DMS153 (cell line): ENCODE measurements at regions not wholly inside any gene's neighbourhood (a gene's known extent, or its start where the extent isn't known, plus 50 kb on each side); places are given as distances from the start of the nearest gene placed in this dataset.
A peak's percentile ranks its signal among the peaks of the same experiment; 100 is the strongest.

Experiments used
- DNase-seq: peaks from one replicate; lab custom pipeline; 2025; lab: John Stamatoyannopoulos, UW

DNA sequence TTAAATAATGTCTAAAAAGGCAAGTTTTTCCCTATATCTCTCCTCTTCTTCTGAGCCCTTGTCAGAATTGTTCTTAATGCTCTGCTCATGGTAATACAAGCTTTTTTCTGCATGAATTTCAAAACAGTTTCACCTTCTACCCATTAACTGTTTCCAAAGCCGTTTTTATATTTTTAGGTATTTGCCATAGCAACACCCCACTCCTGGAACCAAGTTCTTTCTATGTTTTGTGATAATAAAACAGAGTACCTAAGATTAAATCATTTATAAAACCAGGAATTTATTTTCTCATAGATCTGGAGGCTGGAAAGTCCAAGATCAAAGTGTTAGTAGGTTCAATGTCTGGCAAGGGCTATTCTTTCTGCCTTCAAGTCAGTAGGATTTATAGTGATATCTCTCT, 497.4 kb downstream of the ETS1 start:
- no peak for DNase-seq

DNA sequence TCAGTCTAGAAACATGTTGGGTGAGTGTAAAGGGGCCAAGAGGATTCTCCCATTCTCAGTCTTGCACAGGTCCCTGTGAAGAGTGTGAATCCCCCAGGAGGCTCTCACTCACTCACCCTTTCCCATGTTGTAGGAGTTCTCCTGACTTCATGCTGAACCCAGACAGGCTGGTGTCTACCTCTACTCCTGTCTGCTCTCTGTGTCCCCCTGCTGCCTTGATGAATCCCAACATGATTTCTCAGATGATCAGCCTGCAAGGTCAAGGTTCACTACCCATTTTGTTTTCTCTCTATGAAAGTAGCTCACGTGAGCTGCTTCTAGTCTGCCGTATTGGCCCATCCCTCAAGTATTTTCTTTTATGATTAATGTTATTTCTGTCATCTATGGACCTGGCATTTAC, 500.6 kb downstream of the ETS1 start:
- DNase-seq = no peak

- no peak for DNase-seq
Observed at GRCh38 chr11:128085276-128085675, 502.1 kb downstream of the ETS1 start.

GRCh38 chr11:128082574-128082973, 504.8 kb downstream of the ETS1 start:
- no peak for DNase-seq

- DNase-seq = no peak
Observed at GRCh38 chr11:128069665-128070064, 517.7 kb downstream of the ETS1 start.

DNA sequence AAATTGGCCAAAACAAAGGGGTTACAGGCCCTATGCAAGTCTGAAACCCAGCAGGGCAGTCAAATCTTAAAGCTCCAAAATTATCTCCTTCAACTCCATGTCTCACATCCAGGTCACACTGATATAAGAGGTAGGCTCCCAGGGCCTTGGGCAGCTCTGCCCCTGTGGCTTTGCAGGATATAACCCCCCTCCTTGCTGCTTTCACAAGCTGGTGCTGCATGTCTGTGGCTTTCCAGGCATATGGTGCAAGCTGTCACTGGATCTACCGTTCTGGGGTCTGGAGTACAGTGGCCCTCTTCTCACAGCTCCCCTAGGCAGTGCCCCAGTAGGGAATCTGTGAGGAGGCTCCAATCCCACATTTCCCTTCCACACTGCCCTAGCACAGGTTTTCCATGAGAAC, 519.6 kb downstream of the ETS1 start:
- no peak for DNase-seq

DNA sequence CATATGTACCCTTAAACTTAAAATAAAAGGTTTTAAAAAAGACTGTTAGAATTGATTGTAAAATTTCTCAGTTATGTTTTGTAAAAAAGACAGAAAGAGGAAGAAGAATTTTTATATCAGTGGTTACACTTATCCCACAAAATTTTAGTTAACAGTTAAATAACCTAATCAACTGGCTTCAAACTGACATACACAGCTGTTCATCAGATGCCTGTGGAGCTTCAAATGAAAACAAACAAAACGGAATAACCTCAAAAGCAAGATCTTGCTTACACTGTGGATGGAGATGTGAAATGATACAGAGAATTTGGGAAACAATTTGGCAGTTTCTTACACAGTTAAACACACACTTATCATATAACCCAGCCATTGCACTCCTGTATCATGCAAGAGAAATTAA, 521.0 kb downstream of the ETS1 start:
- DNase-seq = no peak

DNA sequence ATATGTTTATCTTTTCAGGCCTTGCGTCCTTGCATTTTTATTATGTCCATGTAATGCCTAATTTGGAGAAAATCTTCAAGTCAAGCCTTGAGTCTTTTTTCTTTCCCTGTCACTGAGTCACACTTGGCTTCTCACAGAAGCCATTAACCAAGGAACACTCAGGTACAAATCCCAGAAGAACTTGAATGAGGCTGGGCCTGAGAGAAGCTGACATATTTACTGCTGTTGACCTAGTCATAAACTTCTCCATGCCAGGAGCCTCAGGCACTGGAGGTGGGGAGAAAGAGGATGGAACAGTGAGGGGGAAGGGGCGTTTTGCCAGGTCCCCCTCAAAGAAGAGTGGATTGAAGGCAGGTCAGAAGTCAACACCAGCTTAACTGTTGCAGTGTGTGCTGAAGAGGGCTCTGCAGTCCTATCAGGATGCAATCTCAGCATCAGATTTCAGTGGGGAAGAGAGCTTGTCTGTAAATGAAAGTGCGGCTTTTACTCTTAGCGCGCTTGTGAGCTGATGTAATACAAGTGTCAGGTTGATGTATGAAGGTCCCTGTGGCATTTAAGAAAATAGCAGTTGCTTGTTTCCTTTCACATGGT, 526.0 kb downstream of the ETS1 start:
- DNase-seq = peak; percentile 81

DNA sequence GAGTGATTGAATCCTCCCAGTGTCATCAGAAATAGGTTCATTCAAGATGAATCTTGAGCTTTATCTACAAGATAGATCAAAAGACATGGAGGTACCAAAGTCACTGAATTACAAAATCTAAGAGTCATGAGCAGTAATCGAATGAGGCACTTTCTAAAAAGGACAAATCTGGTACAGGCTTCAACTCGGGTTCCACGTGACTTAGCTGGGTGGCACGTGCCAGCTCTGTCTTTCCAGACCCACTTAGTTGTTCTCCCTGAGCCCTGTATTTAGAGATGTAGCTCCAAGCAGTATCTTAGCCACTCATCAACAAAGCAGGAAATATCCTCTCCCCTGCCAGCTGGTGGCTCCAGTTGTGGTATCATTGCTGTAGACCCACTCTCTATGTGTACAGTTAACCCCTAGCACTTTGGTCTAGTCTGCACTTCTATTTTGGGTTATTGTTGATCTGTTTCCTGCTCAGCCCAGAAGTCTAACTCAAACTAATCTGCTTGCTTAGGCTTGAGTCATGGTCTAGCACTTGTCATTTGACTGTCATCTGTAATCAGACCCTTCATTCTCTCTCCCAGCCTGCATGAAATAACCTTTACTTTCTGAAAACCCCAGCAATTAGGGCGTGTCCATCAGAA, 528.7 kb downstream of the ETS1 start:
- DNase-seq = no peak

DNA sequence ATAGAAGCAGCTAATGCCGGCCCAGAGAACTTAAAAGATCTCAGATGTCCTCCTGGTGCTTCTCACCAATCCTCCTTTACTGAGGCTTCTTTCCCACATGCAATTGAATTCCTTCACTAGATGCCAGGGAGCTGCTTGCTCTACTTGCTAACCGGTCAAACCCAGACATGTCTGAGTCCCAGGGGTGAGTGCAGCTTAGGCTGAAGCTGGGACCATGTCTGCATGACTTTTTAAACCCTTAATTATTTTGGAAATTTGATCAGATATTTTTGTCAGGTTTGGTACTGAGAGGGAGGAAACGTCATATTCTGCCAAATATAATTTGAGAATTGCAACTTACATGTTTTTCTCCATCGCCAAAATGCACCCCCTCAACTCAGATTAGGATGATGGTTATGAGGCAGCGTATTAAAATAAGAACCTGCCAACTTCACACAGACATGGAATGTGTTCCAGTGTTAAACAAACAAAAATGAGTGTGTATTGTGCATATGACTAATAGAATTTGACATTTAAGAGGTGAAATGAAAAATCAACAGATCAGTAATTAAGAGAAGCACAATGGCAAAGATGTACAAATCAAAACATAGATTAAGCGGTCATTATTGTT, 529.5 kb downstream of the ETS1 start:
- DNase-seq = no peak

DNA sequence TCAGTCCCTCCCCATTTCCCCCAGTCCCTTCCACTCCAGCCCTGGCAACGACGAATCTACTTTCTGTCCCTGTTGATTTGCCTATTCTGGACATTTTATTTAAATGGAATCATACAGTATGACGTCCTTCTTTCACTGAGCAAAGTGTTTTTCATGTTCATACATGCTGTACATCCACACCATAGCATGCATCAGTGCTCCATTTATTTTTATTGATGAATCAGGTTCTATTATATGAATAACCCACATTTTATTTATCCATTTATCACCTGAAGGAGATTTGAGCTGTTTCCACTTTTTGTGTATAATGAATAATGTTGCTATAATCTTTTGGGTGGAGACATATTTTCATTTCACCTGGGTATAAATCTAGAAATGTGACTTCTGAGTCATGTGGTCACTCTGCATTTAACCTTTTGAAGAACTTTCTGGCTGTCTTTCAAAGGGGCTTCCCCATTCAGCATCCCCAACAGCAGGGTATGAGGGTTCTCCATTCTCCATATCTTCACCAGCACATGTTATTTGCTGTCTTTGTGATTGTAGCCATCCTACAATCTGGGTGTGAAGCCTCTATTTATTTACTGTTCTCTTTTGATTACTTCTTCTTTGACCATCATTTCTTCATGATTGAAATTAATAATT, 531.7 kb downstream of the ETS1 start:
- no peak for DNase-seq

GRCh38 chr11:128053981-128054931, 533.1 kb downstream of the ETS1 start:
- DNase-seq = no peak

- peak; percentile 88 for DNase-seq
Observed at GRCh38 chr11:128052912-128053641, 534.3 kb downstream of the ETS1 start.

GRCh38 chr11:128048121-128048520, 539.2 kb downstream of the ETS1 start:
- no peak for DNase-seq

GRCh38 chr11:128047026-128047425, 540.3 kb downstream of the ETS1 start:
- no peak for DNase-seq

DNA sequence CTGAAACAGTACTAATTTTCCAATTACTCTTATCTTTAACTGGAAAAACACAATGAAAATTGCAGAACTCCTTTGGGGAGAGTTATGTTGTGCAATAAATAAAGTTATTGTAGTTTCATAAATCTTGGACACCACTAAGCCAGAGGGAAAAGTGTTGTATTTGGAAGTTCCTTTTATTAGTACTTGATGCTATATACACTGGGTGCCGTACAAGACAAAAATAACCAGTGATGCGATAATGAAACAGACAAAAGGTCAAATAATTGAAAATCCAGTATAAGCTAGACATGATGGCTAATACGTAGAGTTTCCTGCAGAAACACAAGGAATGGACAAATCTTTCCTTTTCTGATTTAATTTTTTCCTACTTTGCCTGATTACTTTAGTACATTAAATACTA, 541.1 kb downstream of the ETS1 start:
- no peak for DNase-seq

- no peak for DNase-seq
Observed at GRCh38 chr11:128045094-128045725, 542.1 kb downstream of the ETS1 start.

DNA sequence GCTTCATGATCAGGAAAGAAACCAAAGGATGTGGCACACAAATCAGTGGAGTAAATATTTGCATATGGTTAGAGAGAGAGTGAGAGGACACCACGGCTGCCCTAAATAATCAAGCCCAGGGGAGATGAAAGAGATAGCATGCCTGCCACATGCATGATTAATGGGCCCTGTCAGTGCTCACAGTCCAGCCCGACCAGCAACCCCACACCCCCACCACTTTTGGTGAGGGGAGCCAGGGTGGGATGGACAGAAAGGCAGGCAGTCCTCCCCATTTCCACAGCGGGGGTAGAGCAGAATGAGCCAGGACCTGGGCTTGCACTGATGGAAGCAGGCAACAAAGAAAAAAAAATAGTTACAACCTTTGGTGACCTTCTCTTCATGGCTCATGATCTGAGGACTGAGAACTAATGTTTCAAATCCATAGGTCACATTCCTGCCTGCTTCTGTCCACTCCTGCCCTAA, 545.0 kb downstream of the ETS1 start:
- DNase-seq = peak; percentile 48

DNA sequence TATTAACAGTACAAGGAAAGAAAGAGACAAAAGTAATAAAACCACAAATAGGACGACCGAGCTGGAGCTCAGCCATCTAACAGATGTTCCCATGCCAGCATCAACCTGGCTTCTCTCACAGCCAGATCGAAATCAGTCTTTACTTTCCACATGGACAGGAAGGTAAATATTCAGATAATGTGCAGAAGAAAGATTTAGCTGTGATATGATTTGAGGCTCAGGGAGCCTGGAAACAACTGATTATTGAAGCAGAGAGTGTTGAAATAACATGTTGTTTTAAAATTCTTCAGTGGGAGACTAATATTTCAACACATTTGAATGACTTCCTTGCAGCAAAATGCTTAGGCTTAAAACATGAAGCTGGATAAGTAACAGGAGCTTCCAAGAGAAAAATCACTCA, 546.8 kb downstream of the ETS1 start:
- no peak for DNase-seq

DNA sequence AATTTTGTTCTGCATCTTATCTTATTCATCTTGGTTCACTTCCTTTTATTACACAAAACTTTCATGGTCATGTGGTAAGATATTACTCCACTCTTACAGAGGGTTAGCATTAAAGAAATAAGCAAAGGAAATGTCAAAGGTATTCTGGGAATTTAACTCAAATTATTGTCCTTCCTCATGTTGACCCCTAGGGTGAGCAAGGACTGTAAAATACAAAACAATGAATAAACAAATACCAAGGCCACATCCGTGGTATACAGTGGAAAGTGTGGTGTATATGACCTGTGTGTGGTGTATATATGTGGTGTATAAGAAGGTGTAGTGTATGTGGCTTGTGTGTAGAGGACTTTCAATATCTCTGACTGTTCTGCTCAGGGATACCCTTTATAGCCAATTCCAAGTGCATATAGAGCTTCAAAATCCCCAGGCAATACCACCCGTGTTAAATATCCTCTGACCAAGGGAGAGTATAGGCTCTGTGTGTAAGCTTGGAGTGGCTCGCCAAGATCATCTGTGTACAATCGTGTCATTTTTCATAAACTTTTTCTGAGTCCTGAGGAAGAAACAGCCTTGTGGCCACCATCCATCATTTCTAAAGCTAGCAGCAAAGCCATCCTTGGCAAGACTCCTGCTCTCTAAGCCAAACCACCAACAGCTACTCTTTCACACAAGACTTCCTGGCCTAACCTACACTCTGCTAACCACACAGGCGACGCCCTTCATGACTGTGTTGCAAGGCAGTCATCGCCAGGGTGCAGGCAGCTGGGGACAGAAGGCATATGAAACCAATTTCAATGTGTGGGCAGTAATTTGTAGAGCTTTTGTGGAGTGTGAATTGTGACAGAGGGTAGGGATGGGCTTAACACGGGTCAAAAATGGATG, 548.0 kb downstream of the ETS1 start:
- DNase-seq = peak; percentile 64
